Stimulated activated CD8-positive, alpha-beta memory T cell treated with anti-CD3 and anti-CD28 coated beads, Interleukin-15, amount 100 ng/mL, for 1 hour (primary cell): ENCODE measurements at regions not wholly inside any gene's neighbourhood (a gene's known extent, or its start where the extent isn't known, plus 50 kb on each side); places are given as distances from the start of the nearest gene placed in this dataset.

Experiments
- DNase-seq: peaks from one replicate; pipeline ENCODE4 v3.0.0-alpha.2; 2020; ENCODE audit warnings: low read depth

GRCh38 chr13:99640260-99640659 lies 139.0 kb downstream of the TM9SF2 start:
- no peak for DNase-seq

- DNase-seq: no peak
Observed at GRCh38 chr13:99639126-99639525, 137.9 kb downstream of the TM9SF2 start.

- no peak for DNase-seq
Observed at GRCh38 chr13:99636728-99637353, 135.6 kb downstream of the TM9SF2 start.

GRCh38 chr13:99636306-99636705 lies 135.0 kb downstream of the TM9SF2 start:
- no peak for DNase-seq

GRCh38 chr13:99634672-99635071 lies 133.4 kb downstream of the TM9SF2 start:
- DNase-seq: no peak

- DNase-seq: no peak
Observed at GRCh38 chr13:99630269-99630898, 129.1 kb downstream of the TM9SF2 start.

- no peak for DNase-seq
Observed at GRCh38 chr13:99629641-99630040, 128.4 kb downstream of the TM9SF2 start.

- no peak for DNase-seq
Observed at GRCh38 chr13:99628442-99628841, 127.2 kb downstream of the TM9SF2 start.

- DNase-seq: no peak
Observed at GRCh38 chr13:99626461-99627082, 125.3 kb downstream of the TM9SF2 start.

GRCh38 chr13:99624936-99625540 lies 123.8 kb downstream of the TM9SF2 start:
- DNase-seq: no peak

GRCh38 chr13:99620806-99621205 lies 119.5 kb downstream of the TM9SF2 start:
- no peak for DNase-seq

GRCh38 chr13:99619207-99619606 lies 117.9 kb downstream of the TM9SF2 start:
- DNase-seq: no peak

- no peak for DNase-seq
Observed at GRCh38 chr13:99617474-99618255, 116.4 kb downstream of the TM9SF2 start.

- DNase-seq: no peak
Observed at GRCh38 chr13:99614465-99614885, 113.2 kb downstream of the TM9SF2 start.
